Testis (tissue), 2 donors: ENCODE measurements at regions not wholly inside any gene's neighbourhood (a gene's known extent, or its start where the extent isn't known, plus 50 kb on each side); places are given as distances from the start of the nearest gene placed in this dataset.
A peak's percentile ranks its signal among the peaks of the same experiment; 100 is the strongest.

Source experiments
- DNase-seq: peaks from one replicate; pipeline ENCODE4 v3.0.0-alpha.2; 2019
- H3K27ac ChIP-seq, 2 donors: fragments of 200-600 bp; sonication (generic); one replicate each; pipeline ENCODE4 v1.5.1; 2019
- H3K27me3 ChIP-seq: fragments of 200-600 bp; sonication (generic); one replicate; pipeline ENCODE4 v1.5.1; 2019
- H3K36me3 ChIP-seq: fragments of 200-600 bp; sonication (generic); one replicate; pipeline ENCODE4 v1.5.1; 2017; ENCODE audit warnings: low read depth; ENCODE audit errors: missing control alignments
- H3K4me1 ChIP-seq: fragments of 200-600 bp; sonication (generic); one replicate; pipeline ENCODE4 v1.5.1; 2019
- H3K4me3 ChIP-seq, 2 donors: fragments of 200-600 bp; sonication (generic); one replicate each; pipeline ENCODE4 v1.5.1; 2017 to 2019
- H3K9me3 ChIP-seq: fragments of 200-600 bp; sonication (generic); one replicate; pipeline ENCODE4 v1.5.1; 2017
- CTCF ChIP-seq, 3 experiments: fragments of 450-650 bp in 2 of 3; fragments of 200-600 bp in 1 of 3; sonication (generic) in 1 of 3; IDR thresholded peaks; one replicate each; pipeline ENCODE4 v1.5.1; 2016 to 2019; ENCODE audit warnings: antibody characterized with exemption in 3 of 3, mild to moderate bottlenecking in 2 of 3, moderate library complexity in 1 of 3
- POLR2A ChIP-seq: fragments of 450-650 bp; IDR thresholded peaks from one replicate; pipeline ENCODE4 v1.6.1; 2017; ENCODE audit warnings: antibody characterized with exemption, mild to moderate bottlenecking, moderate library complexity
- WGBS, 2 donors: methylation state at CpG; one replicate each; pipeline ENCODE4 v1.1.5; 2018; 5-methylcytosine and 5-hydroxymethylcytosine counted together
- intact Hi-C: fragments of 100-400 bp; cut with DNase I; formaldehyde crosslinking; loops from one replicate; pipeline ENCODE4 v1.15.1; 2023; ENCODE audit warnings: low total_unique reads

DNA sequence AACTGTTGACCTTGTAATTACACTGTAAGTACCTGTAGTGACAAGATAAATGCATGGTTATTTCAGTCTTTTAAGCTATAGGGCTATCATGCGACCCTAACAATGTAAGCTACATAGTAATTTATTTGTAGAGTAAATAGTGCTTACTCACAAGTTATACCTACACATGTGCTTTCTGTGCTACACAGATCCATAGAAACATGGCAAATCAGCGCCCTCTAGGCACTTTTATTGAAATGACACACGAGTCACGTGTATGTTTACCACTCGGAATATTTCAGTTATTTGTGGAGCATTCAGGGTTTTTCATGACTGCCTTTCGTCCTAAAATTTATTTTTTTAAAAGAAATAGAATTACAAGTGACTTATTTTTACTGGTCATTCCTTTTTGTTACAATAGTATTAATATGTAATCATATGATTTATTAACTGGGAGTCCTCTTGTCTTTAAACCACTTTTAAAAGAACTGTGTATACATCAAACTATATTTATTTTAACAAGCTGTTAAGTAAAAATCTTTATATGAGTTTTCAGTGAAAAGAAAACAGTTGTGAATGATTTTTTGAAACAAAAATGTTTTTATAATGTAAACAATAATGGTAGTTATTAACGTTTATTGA, 1242.3 kb upstream of the WWC1 start:
- H3K27ac ChIP-seq, result no peak overlapping the region
- 33 to 45% methylated on average over 7 of the region's 7 CpGs for WGBS, 2 donors
- peak; percentile 71 for DNase-seq
- no peaks in the 10 kb centered on the region for H3K27me3 ChIP-seq
- intact Hi-C loops, result no loop called here
- TF ChIP-seq POLR2A, result no peak
- TF ChIP-seq CTCF (IDR thresholded peaks at IDR 0.05), result peak in 2 of 3 experiments; percentile 49 to 52
- H3K36me3 ChIP-seq, result no peaks in the 10 kb centered on the region
- no peak overlapping the region for H3K4me3 ChIP-seq
- H3K9me3 ChIP-seq, result no peaks in the 10 kb centered on the region
- no peaks in the 10 kb centered on the region for H3K4me1 ChIP-seq

DNA sequence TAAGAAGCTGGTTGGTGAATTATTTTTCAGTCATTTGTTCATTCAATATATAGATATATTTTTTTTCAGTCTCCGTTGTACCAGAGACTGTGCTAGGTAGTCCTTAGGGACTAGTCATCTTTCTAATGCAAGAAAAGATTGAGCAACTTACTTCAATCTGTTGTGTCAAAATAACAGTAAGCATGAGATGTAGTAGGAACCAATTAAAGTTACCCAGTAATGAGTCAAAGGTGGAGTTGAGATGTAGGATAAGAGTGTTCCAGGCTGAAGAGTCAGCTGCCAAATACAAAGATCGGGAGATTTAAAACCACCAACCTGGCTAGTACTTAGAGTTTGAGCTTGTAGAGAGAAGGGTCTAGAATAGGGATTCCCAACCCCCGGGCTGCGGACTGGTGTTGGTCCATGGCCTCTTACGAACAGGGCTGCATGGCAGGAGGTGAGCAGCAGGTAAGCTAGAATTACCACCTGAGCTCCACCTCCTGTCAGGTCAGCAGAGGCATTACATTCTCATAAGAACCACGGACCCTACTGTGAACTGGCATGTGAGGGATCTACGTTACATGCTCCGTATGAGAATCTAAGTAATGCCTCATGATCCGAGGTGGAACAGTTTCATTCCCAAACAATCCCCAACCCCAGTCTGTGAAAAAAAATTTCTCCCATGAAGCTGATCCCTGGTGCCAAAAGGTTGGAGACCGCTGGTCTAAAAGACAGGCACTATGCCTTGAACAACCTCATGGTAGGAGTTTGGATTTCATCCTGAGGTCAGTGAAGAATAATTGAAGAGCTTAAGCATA, 1241.5 kb upstream of the WWC1 start:
- no peak for TF ChIP-seq POLR2A
- TF ChIP-seq CTCF (IDR thresholded peaks at IDR 0.05), result no peak

GRCh38 chr5:167050568-167051401, 1240.7 kb upstream of the WWC1 start:
- no peak overlapping the region for H3K4me3 ChIP-seq
- 42 to 61% methylated on average over 8 of the region's 8 CpGs for WGBS, 2 donors
- no peak overlapping the region for H3K27ac ChIP-seq
- DNase-seq, result peak; percentile 61
- H3K9me3 ChIP-seq, result no peaks in the 10 kb centered on the region
- TF ChIP-seq CTCF (IDR thresholded peaks at IDR 0.05) (peak in 1 of 3 experiments; percentile 21), POLR2A (no peak)
- intact Hi-C loops, result no loop called here
- H3K36me3 ChIP-seq, result no peaks in the 10 kb centered on the region
- no peaks in the 10 kb centered on the region for H3K27me3 ChIP-seq
- no peaks in the 10 kb centered on the region for H3K4me1 ChIP-seq

More for the DNA sequence above, 1241.5 kb upstream of the WWC1 start:
- intact Hi-C loops, result no loop called here
- 60 to 85% methylated on average over 10 of the region's 10 CpGs for WGBS, 2 donors
- H3K4me3 ChIP-seq, result no peak overlapping the region
- H3K9me3 ChIP-seq, result no peaks in the 10 kb centered on the region
- DNase-seq, result no peak
- H3K36me3 ChIP-seq, result no peaks in the 10 kb centered on the region
- no peak overlapping the region for H3K27ac ChIP-seq
- H3K27me3 ChIP-seq, result no peaks in the 10 kb centered on the region
- no peaks in the 10 kb centered on the region for H3K4me1 ChIP-seq

- intact Hi-C loops, result no loop called here
- Histone ChIP-seq H3K4me3 (no peak overlapping the region), H3K9me3 (no peaks in the 10 kb centered on the region), H3K27ac (no peak overlapping the region), H3K4me1 (no peaks in the 10 kb centered on the region), H3K27me3 (no peaks in the 10 kb centered on the region), H3K36me3 (no peaks in the 10 kb centered on the region)
- no peak for DNase-seq
- WGBS, 2 donors, result 60 to 64% methylated on average over 7 of the region's 7 CpGs
- no peak for TF ChIP-seq CTCF (IDR thresholded peaks at IDR 0.05)
- TF ChIP-seq POLR2A, result no peak
Measured at GRCh38 chr5:167051402-167051768, 1240.1 kb upstream of the WWC1 start.
